Esophagus muscularis mucosa (tissue), 4 donors: ENCODE measurements at regions not wholly inside any gene's neighbourhood (a gene's known extent, or its start where the extent isn't known, plus 50 kb on each side); places are given as distances from the start of the nearest gene placed in this dataset.

ENCODE experiments used
- DNase-seq: peaks from one replicate; pipeline ENCODE4 v3.0.0-alpha.2; 2017; ENCODE audit errors: extremely low spot score
- H3K27ac ChIP-seq, 4 donors: fragments of 200-600 bp; sonication (generic); replicated peaks in 1 of 4; 1 replicate in 3 of 4; 2 replicates in 1 of 4; pipeline ENCODE4 v1.5.1; 2016 to 2019; ENCODE audit warnings: mild to moderate bottlenecking in 1 of 4
- H3K27me3 ChIP-seq, 4 donors: fragments of 200-600 bp; sonication (generic); one replicate each; pipeline versions ENCODE4 v1.5.1 to v1.6.0; 2016 to 2019
- H3K36me3 ChIP-seq, 4 donors: fragments of 200-600 bp; sonication (generic); one replicate each; pipeline ENCODE4 v1.5.1; 2016 to 2019
- H3K4me1 ChIP-seq, 4 donors: fragments of 200-600 bp; sonication (generic); one replicate each; pipeline ENCODE4 v1.5.1; 2016 to 2019
- H3K4me3 ChIP-seq, 4 donors: fragments of 200-600 bp; sonication (generic); 1 replicate in 2 of 4; 2 replicates in 2 of 4; pipeline ENCODE4 v1.5.1; 2016 to 2019; ENCODE audit warnings: mild to moderate bottlenecking in 4 of 4, moderate library complexity in 1 of 4
- H3K9me3 ChIP-seq, 4 donors: fragments of 200-600 bp; sonication (generic); 1 replicate in 3 of 4; 2 replicates in 1 of 4; pipeline ENCODE4 v1.5.1; 2016 to 2019
- CTCF ChIP-seq, 3 experiments: fragments of 200-600 bp in 2 of 3; fragments of 450-650 bp in 1 of 3; sonication (generic) in 2 of 3; IDR thresholded peaks; one replicate each; pipeline ENCODE4 v1.5.1; 2017 to 2019; ENCODE audit warnings: antibody characterized with exemption in 3 of 3, mild to moderate bottlenecking in 2 of 3, moderate library complexity in 1 of 3
- EP300 ChIP-seq: sonication (generic); formaldehyde crosslinking; IDR thresholded peaks from one replicate; pipeline ENCODE4 v1.6.1; 2017; ENCODE audit warnings: antibody characterized with exemption
- POLR2A ChIP-seq: fragments of 450-650 bp; IDR thresholded peaks from one replicate; pipeline ENCODE4 v1.6.1; 2017; ENCODE audit warnings: antibody characterized with exemption, moderate library complexity, mild to moderate bottlenecking, low read depth
- POLR2AphosphoS5 ChIP-seq, 2 donors: sonication (generic); formaldehyde crosslinking; IDR thresholded peaks; one replicate each; pipeline ENCODE4 v1.6.1; 2017; ENCODE audit warnings: antibody characterized with exemption in 2 of 2
- WGBS: methylation state at CpG from one replicate; pipeline ENCODE4 v1.1.5; 2018; 5-methylcytosine and 5-hydroxymethylcytosine counted together
- intact Hi-C: fragments of 100-400 bp; cut with DNase I; formaldehyde crosslinking; loops from one replicate; pipeline ENCODE4 v1.15.1; 2023

DNA sequence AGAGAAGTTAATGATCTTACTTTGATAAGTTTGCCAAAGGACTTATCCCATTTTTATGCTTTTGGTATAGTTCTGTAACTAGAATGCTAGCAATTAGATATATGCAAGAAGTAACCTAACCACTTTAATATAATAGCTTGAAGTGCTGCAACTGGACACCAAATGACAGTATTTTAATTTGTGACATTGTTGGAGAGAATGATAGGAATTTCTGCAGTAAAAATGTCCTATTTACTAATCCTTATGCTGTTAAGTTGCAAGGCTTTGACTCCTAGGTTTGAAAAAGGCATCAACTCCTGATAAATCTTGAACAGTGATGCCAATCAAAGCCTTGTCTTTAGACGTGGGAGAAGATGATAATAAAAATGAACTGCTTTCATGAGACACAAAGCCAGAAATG is 726.0 kb upstream of the GJE1 start:
- Histone ChIP-seq H3K27me3 (no peaks in the 10 kb centered on the region), H3K36me3 (no peaks in the 10 kb centered on the region), H3K4me3 (no peak overlapping the region), H3K27ac (no peak overlapping the region), H3K4me1 (peaks cover 0 to 6% (median under 1%) of the 10 kb centered on the region in 4 donors), H3K9me3 (peaks cover 0 to 21% (median 16%) of the 10 kb centered on the region in 4 donors)
- intact Hi-C loops: no loop called here
- no peak for DNase-seq
- WGBS: 80% methylated on average over 1 of the region's 1 CpG
- no peak for TF ChIP-seq POLR2AphosphoS5 (IDR thresholded peaks at IDR 0.05)
- no peak for TF ChIP-seq EP300
- no peak for TF ChIP-seq CTCF (IDR thresholded peaks at IDR 0.05)
- no peak for TF ChIP-seq POLR2A

- H3K27me3 ChIP-seq: no peaks in the 10 kb centered on the region
- peaks cover 0 to 14% (median 9%) of the 10 kb centered on the region in 4 donors for H3K9me3 ChIP-seq
- H3K4me1 ChIP-seq: peaks cover 0 to 6% (median 3%) of the 10 kb centered on the region in 4 donors
- 70% methylated on average over 2 of the region's 2 CpGs for WGBS
- H3K27ac ChIP-seq: no peak overlapping the region
- H3K36me3 ChIP-seq: no peaks in the 10 kb centered on the region
- TF ChIP-seq POLR2AphosphoS5 (IDR thresholded peaks at IDR 0.05) (no peak), CTCF (IDR thresholded peaks at IDR 0.05) (no peak), POLR2A (no peak), EP300 (no peak)
- intact Hi-C loops: no loop called here
- no peak overlapping the region for H3K4me3 ChIP-seq
- DNase-seq: no peak
These were observed 728.9 kb upstream of the GJE1 start for GRCh38 chr6:141403827-141404226.

DNA sequence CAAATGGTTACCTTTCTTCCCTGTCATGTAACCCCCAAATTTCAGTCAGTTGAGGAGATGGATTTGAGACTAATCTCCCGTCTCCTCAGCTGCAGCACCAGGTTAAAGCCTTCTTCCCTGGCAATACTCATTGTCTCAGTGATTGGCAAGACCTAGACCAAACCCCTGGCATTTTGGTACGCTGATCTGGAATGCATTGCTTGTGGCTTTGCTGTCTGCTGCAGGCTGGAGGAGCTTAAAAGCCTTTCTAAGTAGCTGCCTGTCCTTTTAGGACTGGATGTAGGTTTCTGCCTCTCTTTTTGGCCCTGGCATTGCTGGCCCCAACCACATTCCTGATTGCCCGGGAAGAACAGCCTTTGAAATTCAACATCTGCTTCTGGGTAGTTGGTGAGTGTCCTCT is 729.6 kb upstream of the GJE1 start:
- Histone ChIP-seq H3K9me3 (peaks cover 0 to 12% (median 3%) of the 10 kb centered on the region in 4 donors), H3K4me3 (no peak overlapping the region), H3K27me3 (no peaks in the 10 kb centered on the region), H3K27ac (no peak overlapping the region), H3K4me1 (peaks cover 0 to 6% (median 3%) of the 10 kb centered on the region in 4 donors), H3K36me3 (no peaks in the 10 kb centered on the region)
- intact Hi-C loops: no loop called here
- DNase-seq: no peak
- 96% methylated on average over 3 of the region's 3 CpGs for WGBS
- TF ChIP-seq EP300 (no peak), POLR2A (no peak), CTCF (IDR thresholded peaks at IDR 0.05) (no peak), POLR2AphosphoS5 (IDR thresholded peaks at IDR 0.05) (no peak)

DNA sequence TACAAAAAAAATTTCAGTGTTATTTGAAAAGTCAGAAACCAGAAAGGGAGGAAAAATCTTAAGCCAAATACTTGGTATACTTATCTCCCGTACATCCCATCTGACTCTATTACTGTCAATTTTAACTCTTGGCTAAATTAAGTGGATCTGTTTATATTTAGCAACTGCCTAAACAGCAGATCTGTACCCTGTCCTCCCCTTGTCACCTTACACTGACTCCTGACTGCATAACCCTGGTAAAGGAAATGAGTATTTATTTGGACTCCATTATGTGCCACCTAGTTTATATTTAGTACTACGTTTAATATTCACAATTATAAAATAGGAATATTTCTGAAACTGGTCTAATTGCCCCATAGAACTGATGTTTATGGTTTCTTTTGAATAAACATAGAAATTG is 730.2 kb upstream of the GJE1 start:
- Histone ChIP-seq H3K9me3 (peaks cover 0 to 8% (median 0%) of the 10 kb centered on the region in 4 donors), H3K27ac (no peak overlapping the region), H3K27me3 (no peaks in the 10 kb centered on the region), H3K36me3 (no peaks in the 10 kb centered on the region), H3K4me1 (peaks cover 0 to 6% (median 3%) of the 10 kb centered on the region in 4 donors), H3K4me3 (no peak overlapping the region)
- TF ChIP-seq CTCF (IDR thresholded peaks at IDR 0.05): no peak
- no peak for TF ChIP-seq POLR2AphosphoS5 (IDR thresholded peaks at IDR 0.05)
- no peak for TF ChIP-seq EP300
- no peak for TF ChIP-seq POLR2A
- 42% methylated on average over 2 of the region's 2 CpGs for WGBS
- intact Hi-C loops: no loop called here
- no peak for DNase-seq

- no peaks in the 10 kb centered on the region for H3K27me3 ChIP-seq
- peaks cover 0 to 3% (median 0%) of the 10 kb centered on the region in 4 donors for H3K9me3 ChIP-seq
- whole genome bisulfite sequencing: 95% methylated on average over 3 of the region's 3 CpGs
- intact Hi-C loops: no loop called here
- no peak for TF ChIP-seq POLR2A
- no peak for TF ChIP-seq POLR2AphosphoS5 (IDR thresholded peaks at IDR 0.05)
- H3K27ac ChIP-seq: no peak overlapping the region
- no peaks in the 10 kb centered on the region for H3K36me3 ChIP-seq
- no peak for DNase-seq
- no peak overlapping the region for H3K4me3 ChIP-seq
- peaks cover 0 to 6% (median 3%) of the 10 kb centered on the region in 4 donors for H3K4me1 ChIP-seq
These were observed 730.9 kb upstream of the GJE1 start for GRCh38 chr6:141401851-141402250.
